G401.6 (cell line): ENCODE measurements at regions not wholly inside any gene's neighbourhood (a gene's known extent, or its start where the extent isn't known, plus 50 kb on each side); places are given as distances from the start of the nearest gene placed in this dataset.
"Not testable (repeated sequence)": the region's sequence is repeated elsewhere in the genome, so short reads cannot be mapped to it uniquely, and the experiment has no call there.

ENCODE experiments used
- FAIRE-seq: peaks from 2 replicates; lab custom pipeline; 2012; peaks lifted over from hg19 to GRCh38; lab: Jason Lieb, UNC

- no peak for FAIRE-seq
Measured at GRCh38 chr1:25021591-25022215, 91.6 kb upstream of the RUNX3 start.

DNA sequence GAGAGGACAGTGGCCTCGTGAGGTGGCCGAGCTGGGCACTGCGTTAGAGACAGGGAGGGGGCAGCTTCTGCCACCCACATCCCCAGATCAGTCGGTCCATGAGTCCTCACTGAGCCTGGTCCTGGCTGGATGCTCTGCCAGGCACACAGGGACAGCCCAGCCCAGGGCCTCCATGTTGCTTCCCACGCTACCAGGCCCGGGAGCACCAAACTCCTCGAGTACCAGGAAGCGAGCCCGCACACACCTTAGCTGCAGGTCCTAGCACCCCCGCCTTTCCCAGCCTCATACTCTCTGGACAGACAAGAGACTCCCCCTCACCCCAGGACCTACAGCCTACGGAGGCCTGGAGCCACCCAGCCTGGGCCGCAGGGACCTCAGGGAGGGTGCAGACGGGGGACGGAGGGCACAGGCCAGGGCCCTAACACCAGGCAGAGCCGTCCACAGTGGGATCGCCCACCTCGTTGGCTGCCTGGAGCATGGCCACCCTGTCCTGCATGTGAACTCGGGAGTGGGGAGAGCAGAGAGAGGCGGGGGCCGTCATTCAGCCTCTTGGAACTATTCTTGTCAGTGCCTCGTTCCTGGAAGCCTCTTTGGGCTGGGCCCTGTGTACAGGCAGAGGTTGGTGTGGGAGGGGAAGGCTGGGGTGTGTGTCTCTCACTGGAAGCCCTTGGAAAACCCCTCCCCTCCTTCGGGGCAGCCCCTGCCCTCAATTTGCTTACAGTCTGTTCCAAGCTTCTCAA, 90.9 kb upstream of the RUNX3 start:
- no peak for FAIRE-seq

DNA sequence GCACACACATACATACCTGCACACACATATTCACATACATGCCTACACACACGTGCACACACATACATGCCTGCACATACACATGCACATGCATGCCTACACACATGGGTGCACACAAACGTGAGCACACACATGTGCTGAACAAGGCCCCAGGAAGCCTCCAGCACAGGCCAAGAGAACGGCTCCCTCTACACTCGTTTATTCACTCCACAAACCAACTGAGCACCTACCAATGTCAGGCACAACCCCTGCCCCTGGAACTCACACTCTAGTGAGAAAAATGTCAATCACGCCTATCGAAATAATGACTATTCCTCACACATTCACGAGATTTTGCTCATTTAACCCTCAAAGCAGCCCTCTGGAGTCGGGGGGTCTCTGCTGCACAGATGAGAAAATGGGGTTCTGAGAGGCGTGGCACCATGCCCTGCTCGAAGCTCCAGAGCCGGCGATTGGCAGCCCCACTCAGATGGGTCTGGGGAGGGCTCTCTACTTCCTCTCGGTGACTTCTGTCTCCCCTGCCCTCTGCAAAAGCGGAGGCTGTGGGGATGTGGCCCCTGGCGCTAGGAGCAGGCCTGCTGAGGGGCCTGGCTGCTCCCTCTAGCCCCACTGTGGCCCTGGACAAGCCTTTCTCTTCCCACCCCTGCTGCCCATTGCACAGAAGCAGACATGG, 90.2 kb upstream of the RUNX3 start:
- no peak for FAIRE-seq

- no peak for FAIRE-seq
Measured at GRCh38 chr1:25019337-25020172, 89.5 kb upstream of the RUNX3 start.

DNA sequence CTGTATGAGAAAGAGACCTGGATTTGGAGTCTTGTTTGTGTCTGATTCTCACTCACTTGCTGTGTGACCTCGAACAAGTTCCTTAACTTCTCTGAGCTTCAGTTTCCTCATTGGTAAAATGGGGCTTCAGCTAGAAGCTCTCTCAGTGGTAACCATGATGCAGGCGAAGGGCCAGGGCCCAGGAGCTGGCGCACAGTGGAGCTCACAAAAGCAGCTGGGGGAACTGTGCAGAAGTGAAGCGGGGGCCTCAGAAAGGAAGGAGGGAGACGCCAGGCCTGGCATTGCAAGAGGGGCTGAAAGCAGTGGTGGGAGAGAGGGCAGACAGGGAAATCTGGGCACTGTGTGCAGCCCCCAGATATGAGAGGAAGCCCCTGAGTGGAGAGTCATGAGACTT, 88.9 kb upstream of the RUNX3 start:
- FAIRE-seq: no peak

- no peak for FAIRE-seq
Measured at GRCh38 chr1:25018110-25018735, 88.1 kb upstream of the RUNX3 start.

DNA sequence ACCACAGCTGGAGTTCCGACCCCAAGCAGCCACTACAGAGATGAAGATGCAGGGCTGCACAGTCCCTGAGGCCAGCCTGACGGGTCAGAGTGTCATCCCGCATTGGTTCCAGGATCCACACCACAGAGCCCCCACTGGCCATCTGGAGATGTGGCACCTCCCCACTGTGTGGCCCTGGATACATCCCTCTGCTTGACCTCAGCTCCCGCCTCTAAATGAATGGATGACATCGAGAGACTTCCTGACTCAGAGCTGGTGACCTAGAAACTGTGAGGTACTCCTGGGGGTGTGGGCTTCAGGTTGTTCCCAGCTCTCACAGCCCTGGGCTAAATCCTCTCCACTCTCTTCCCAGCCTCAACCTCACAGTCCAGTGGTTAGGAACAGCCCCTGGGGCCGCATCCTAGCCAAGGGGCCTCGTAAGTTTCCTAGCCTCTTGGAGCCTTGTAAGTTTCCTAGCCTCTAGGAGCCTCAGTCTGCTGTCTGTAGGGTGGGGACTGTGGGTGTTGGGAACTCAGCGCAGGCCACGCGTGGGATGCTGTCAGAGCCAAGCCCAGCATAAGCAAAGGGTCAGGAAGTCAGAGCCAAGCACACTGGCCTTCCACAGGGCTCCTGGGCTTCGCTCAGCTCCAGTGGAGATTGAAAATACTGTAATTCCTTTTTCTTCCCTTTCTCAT, 87.5 kb upstream of the RUNX3 start:
- no peak for FAIRE-seq

- no peak for FAIRE-seq
Measured at GRCh38 chr1:25012966-25013962, 83.2 kb upstream of the RUNX3 start.

GRCh38 chr1:25011943-25012638, 82.0 kb upstream of the RUNX3 start:
- FAIRE-seq: no peak

- FAIRE-seq: no peak
Measured at GRCh38 chr1:25011275-25011674, 81.2 kb upstream of the RUNX3 start.

DNA sequence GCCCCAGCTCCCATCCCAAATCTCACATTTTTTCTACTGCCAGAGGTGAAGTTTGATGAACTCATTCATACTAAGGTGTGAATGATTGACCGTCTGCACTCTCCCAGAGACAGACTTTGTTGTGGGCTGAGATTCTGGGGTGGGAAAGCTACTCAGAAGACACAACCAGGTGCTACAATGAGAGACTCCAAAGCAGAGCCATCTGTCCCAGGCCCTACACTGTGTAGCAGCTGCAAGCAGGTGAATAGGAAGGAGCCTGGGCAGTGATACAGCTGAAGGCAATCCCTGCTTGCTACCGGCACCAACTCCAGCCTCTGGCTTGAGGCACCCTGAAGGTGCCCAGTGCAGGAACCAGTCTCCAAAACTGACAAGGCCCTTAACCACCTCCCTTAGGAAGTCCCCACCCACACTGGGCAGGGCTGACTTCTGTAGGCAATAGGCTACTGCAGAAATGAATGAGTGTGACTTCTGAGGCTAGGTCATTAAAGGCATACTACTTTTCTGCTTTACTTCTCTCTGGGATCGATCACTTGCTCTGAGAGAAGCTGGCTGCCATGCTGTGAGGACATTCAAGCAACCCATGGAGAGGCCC, 79.7 kb upstream of the RUNX3 start:
- no peak for FAIRE-seq

GRCh38 chr1:25008192-25008485, 78.1 kb upstream of the RUNX3 start:
- no peak for FAIRE-seq

- not testable (repeated sequence) for FAIRE-seq
Measured at GRCh38 chr1:25007390-25008191, 77.5 kb upstream of the RUNX3 start.

- FAIRE-seq: no peak
Measured at GRCh38 chr1:25006770-25007169, 76.7 kb upstream of the RUNX3 start.

GRCh38 chr1:25004355-25004754, 74.3 kb upstream of the RUNX3 start:
- no peak for FAIRE-seq

DNA sequence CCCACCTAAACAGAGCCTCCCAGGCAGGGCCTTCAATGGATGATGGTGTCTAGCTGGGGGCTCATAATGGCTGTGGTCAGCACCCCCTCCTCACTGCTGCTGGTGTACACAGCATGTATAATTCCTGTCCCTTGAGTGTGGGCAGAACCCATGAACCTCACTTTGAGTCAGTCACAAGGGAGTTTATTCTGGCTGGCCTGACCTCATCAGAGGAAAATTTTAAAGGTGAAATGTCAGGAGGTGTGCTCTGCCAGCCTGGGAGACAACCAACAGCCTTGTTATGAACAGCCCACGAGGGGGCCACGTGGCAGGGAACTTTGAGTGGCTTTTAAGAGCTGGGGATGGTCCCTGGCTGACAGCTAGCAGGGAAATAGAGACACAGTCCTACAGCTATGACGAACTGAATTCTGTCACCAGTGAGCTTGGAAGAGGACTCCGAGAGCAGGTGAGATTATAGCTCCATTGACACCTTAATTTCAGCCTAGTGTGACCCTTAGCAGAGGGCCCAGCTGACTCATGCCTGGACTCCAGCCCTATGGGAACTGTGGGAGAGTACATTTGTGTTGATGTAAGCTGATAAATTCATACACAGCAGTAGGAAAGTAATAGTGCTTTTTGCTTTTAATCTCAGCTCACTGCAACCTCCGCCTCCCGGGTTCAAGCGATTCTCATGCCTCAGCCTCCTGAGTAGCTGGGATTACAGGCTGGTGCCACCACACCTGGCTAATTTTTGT, 73.5 kb upstream of the RUNX3 start:
- FAIRE-seq: no peak

DNA sequence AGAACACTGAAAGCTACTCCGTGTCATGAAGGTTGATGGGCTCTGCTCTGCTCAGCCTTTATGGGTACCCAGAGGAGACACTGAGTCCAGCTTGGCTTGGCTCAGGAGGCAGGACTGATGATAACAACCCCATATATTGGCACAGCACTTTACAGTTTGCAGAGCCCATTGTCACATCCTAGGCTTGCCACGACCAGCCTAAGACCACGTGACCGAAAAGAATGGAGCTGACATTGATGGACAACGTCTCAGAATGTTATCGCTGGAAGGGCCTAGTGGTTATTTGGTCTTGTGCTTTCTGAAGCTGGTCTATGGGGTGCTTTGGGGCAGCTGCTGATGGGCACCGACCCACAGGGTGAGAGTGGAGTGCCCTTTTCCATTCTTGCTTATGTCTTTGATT, 72.9 kb upstream of the RUNX3 start:
- FAIRE-seq: no peak
